Keratinocyte (primary cell): ENCODE measurements at regions not wholly inside any gene's neighbourhood (a gene's known extent, or its start where the extent isn't known, plus 50 kb on each side); places are given as distances from the start of the nearest gene placed in this dataset.

ENCODE experiments used
- EZH2 ChIP-seq: IDR thresholded peaks from one replicate; pipeline ENCODE4 v1.6.1; 2012; ENCODE audit warnings: inconsistent platforms, mild to moderate bottlenecking, low read length, moderate library complexity
- TF ChIP-seq, protein P1 (sequence below), 3 experiments: IDR thresholded peaks in 1 of 3; conservative IDR thresholded peaks in 1 of 3; optimal IDR thresholded peaks in 1 of 3; 2 replicates in 2 of 3; 3 replicates in 1 of 3; pipeline versions ENCODE3 to v1.5.1; 2011; ENCODE audit warnings: low read length in 3 of 3, mild to moderate bottlenecking in 3 of 3, moderate library complexity in 2 of 3, control low read depth in 1 of 3, inconsistent platforms in 1 of 3; ENCODE audit not compliant: insufficient read depth in 2 of 3; ENCODE audit errors: extremely low read depth in 1 of 3

DNA sequence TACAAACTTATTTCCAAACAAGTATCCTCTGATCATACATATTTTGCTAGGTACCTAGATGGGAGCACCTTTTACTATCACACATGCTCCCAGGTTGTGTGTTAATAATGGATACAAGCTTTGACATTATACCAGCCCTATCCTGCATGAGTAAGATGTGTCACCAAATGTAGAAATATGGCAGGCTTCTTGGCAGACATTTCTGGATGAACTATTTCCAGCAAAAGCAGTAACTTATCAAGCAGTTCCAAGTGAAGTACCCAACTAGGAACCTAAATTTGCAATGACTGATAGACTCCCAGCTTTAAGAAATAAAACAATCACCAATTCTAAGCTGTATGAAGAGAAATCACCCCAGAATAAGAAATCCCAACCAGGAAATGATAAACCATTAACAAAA is 103.7 kb upstream of the TMEM72 start:
- TF ChIP-seq, protein P1, sequence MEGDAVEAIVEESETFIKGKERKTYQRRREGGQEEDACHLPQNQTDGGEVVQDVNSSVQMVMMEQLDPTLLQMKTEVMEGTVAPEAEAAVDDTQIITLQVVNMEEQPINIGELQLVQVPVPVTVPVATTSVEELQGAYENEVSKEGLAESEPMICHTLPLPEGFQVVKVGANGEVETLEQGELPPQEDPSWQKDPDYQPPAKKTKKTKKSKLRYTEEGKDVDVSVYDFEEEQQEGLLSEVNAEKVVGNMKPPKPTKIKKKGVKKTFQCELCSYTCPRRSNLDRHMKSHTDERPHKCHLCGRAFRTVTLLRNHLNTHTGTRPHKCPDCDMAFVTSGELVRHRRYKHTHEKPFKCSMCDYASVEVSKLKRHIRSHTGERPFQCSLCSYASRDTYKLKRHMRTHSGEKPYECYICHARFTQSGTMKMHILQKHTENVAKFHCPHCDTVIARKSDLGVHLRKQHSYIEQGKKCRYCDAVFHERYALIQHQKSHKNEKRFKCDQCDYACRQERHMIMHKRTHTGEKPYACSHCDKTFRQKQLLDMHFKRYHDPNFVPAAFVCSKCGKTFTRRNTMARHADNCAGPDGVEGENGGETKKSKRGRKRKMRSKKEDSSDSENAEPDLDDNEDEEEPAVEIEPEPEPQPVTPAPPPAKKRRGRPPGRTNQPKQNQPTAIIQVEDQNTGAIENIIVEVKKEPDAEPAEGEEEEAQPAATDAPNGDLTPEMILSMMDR (optimal IDR thresholded peaks at IDR 0.05 in 1 of 3, IDR thresholded peaks at IDR 0.05 in 1 of 3, conservative IDR thresholded peaks at IDR 0.05 in 1 of 3; ENCODE audit: extremely low read depth in 1 of 3, insufficient read depth in 2 of 3, low read length in 3 of 3) = no peak
- TF ChIP-seq EZH2 = no peak
